ENCODE measurements at regions not wholly inside any gene's neighbourhood (a gene's known extent, or its start where the extent isn't known, plus 50 kb on each side); places are given as distances from the start of the nearest gene placed in this dataset.
"Not testable (repeated sequence)": the region's sequence is repeated elsewhere in the genome, so short reads cannot be mapped to it uniquely, and the experiment has no call there.

DNA sequence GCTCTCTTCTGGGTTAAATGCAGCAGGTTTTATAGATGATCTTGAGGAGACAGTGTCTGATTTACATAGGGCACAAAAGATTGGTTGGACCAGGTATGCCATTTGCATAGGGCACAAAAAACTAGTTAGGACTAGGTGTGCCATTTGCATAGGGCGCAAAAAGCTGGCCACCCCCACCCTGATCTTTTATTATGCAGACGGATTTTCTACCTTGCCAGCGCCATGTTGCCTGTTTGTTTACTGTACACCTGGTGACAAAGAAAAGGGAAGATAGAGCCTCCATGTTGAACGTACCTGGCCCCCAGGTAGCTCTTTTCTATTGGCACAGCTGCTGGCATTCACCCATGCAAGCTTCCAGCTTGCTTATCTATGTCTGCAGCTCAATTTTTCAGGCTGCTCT, 790.4 kb downstream of the TTLL7 start:
- TF ChIP-seq CTCF (conservative IDR thresholded peaks at IDR 0.05); ZFX (IDR thresholded peaks at IDR 0.05): not testable (repeated sequence)

Measured in C4-2B (cell line).